ENCODE measurements at regions not wholly inside any gene's neighbourhood (a gene's known extent, or its start where the extent isn't known, plus 50 kb on each side); places are given as distances from the start of the nearest gene placed in this dataset.

GRCh38 chr13:63124863-63125262 lies 1709.2 kb upstream of the PCDH20 start:
- no peak for TF ChIP-seq GATA3 (IDR thresholded peaks at IDR 0.05; ENCODE audit: low read depth, low read length)
- TF ChIP-seq GATA2 (IDR thresholded peaks at IDR 0.05; ENCODE audit: low read depth, low read length): no peak
